Muscle layer of colon (tissue), 2 donors: ENCODE measurements at regions not wholly inside any gene's neighbourhood (a gene's known extent, or its start where the extent isn't known, plus 50 kb on each side); places are given as distances from the start of the nearest gene placed in this dataset.

ENCODE experiments used
- H3K27ac ChIP-seq: one replicate; pipeline ENCODE4 v1.7.0; 2013; ENCODE audit warnings: low read depth, mild to moderate bottlenecking, low read length, moderate library complexity
- H3K27me3 ChIP-seq, 2 donors: one replicate each; pipeline ENCODE4 v1.7.0; 2013; ENCODE audit warnings: low read length in 2 of 2, mild to moderate bottlenecking in 2 of 2; ENCODE audit not compliant: insufficient read depth in 2 of 2, control insufficient read depth in 1 of 2
- H3K36me3 ChIP-seq: one replicate; pipeline ENCODE4 v1.7.0; 2013; ENCODE audit warnings: mild to moderate bottlenecking, low read length; ENCODE audit not compliant: insufficient read depth
- H3K4me1 ChIP-seq: one replicate; pipeline ENCODE4 v1.7.0; 2013; ENCODE audit warnings: mild to moderate bottlenecking, low read length; ENCODE audit not compliant: insufficient read depth
- H3K4me3 ChIP-seq, 2 donors: one replicate each; pipeline ENCODE4 v1.7.0; 2013; ENCODE audit warnings: low read length in 2 of 2, low read depth in 1 of 2, mild to moderate bottlenecking in 1 of 2, moderate library complexity in 1 of 2
- H3K9ac ChIP-seq: one replicate; pipeline ENCODE4 v1.7.0; 2013; ENCODE audit warnings: low read length
- H3K9me3 ChIP-seq: one replicate; pipeline ENCODE4 v1.7.0; 2013; ENCODE audit warnings: mild to moderate bottlenecking, low read length
- donor health status: abdominal sarcoma.
- donor health status: Adenocarcinoma of cecum.

- Histone ChIP-seq H3K4me1 (no peaks in the 10 kb centered on the region), H3K4me3 (no peak overlapping the region), H3K36me3 (no peaks in the 10 kb centered on the region), H3K27ac (no peak overlapping the region), H3K9ac (no peak overlapping the region), H3K9me3 (no peaks in the 10 kb centered on the region), H3K27me3 (peaks cover 0 to 40% of the 10 kb centered on the region in 2 donors)
These were observed 129.6 kb downstream of the MRM1 start for GRCh38 chr17:36730857-36731490.

GRCh38 chr17:36731811-36732210 lies 130.4 kb downstream of the MRM1 start:
- H3K4me3 ChIP-seq: no peak overlapping the region
- no peak overlapping the region for H3K27ac ChIP-seq
- H3K9ac ChIP-seq: no peak overlapping the region
- H3K9me3 ChIP-seq: no peaks in the 10 kb centered on the region
- H3K36me3 ChIP-seq: no peaks in the 10 kb centered on the region
- H3K4me1 ChIP-seq: no peaks in the 10 kb centered on the region
- H3K27me3 ChIP-seq: peaks cover 0 to 40% of the 10 kb centered on the region in 2 donors

- Histone ChIP-seq H3K36me3 (no peaks in the 10 kb centered on the region), H3K4me3 (no peak overlapping the region), H3K27me3 (peaks cover 0 to 37% of the 10 kb centered on the region in 2 donors)
These were observed 131.0 kb downstream of the MRM1 start for GRCh38 chr17:36732351-36732750.

GRCh38 chr17:36736201-36737156 lies 135.1 kb downstream of the MRM1 start:
- peaks cover 0 to 7% of the 10 kb centered on the region in 2 donors for H3K27me3 ChIP-seq
- H3K9ac ChIP-seq: no peak overlapping the region
- no peaks in the 10 kb centered on the region for H3K9me3 ChIP-seq

More at GRCh38 chr17:36732351-36732750, 131.0 kb downstream of the MRM1 start:
- Histone ChIP-seq H3K9ac (no peak overlapping the region), H3K4me1 (no peaks in the 10 kb centered on the region), H3K9me3 (no peaks in the 10 kb centered on the region), H3K27ac (no peak overlapping the region)

GRCh38 chr17:36739208-36739607 lies 137.8 kb downstream of the MRM1 start:
- no peak overlapping the region for H3K4me3 ChIP-seq

More at GRCh38 chr17:36736201-36737156, 135.1 kb downstream of the MRM1 start:
- Histone ChIP-seq H3K27ac (no peak overlapping the region), H3K4me3 (no peak overlapping the region), H3K4me1 (no peaks in the 10 kb centered on the region), H3K36me3 (no peaks in the 10 kb centered on the region)

GRCh38 chr17:36740157-36740556 lies 138.8 kb downstream of the MRM1 start:
- Histone ChIP-seq H3K9ac (no peak overlapping the region), H3K36me3 (no peaks in the 10 kb centered on the region), H3K4me3 (no peak overlapping the region), H3K9me3 (no peaks in the 10 kb centered on the region), H3K27me3 (no peaks in the 10 kb centered on the region), H3K4me1 (no peaks in the 10 kb centered on the region), H3K27ac (no peak overlapping the region)

More at GRCh38 chr17:36739208-36739607, 137.8 kb downstream of the MRM1 start:
- H3K9me3 ChIP-seq: no peaks in the 10 kb centered on the region
- no peak overlapping the region for H3K9ac ChIP-seq
- no peaks in the 10 kb centered on the region for H3K4me1 ChIP-seq
- no peak overlapping the region for H3K27ac ChIP-seq
- H3K27me3 ChIP-seq: no peaks in the 10 kb centered on the region
- H3K36me3 ChIP-seq: no peaks in the 10 kb centered on the region

- no peak overlapping the region for H3K9ac ChIP-seq
- H3K36me3 ChIP-seq: no peaks in the 10 kb centered on the region
- H3K4me3 ChIP-seq: no peak overlapping the region
- no peak overlapping the region for H3K27ac ChIP-seq
- H3K4me1 ChIP-seq: no peaks in the 10 kb centered on the region
- H3K9me3 ChIP-seq: no peaks in the 10 kb centered on the region
- no peaks in the 10 kb centered on the region for H3K27me3 ChIP-seq
These were observed 139.9 kb downstream of the MRM1 start for GRCh38 chr17:36741019-36741902.

GRCh38 chr17:36742267-36743000 lies 141.1 kb downstream of the MRM1 start:
- Histone ChIP-seq H3K9me3 (no peaks in the 10 kb centered on the region), H3K27me3 (no peaks in the 10 kb centered on the region), H3K27ac (no peak overlapping the region), H3K9ac (no peak overlapping the region), H3K4me3 (no peak overlapping the region), H3K36me3 (no peaks in the 10 kb centered on the region), H3K4me1 (no peaks in the 10 kb centered on the region)

GRCh38 chr17:36743130-36743529 lies 141.7 kb downstream of the MRM1 start:
- no peaks in the 10 kb centered on the region for H3K27me3 ChIP-seq
- no peaks in the 10 kb centered on the region for H3K4me1 ChIP-seq
- H3K36me3 ChIP-seq: no peaks in the 10 kb centered on the region
- no peak overlapping the region for H3K4me3 ChIP-seq
- H3K9ac ChIP-seq: no peak overlapping the region
- no peak overlapping the region for H3K27ac ChIP-seq
- no peaks in the 10 kb centered on the region for H3K9me3 ChIP-seq

GRCh38 chr17:36746381-36747053 lies 145.1 kb downstream of the MRM1 start:
- Histone ChIP-seq H3K4me3 (no peak overlapping the region), H3K4me1 (no peaks in the 10 kb centered on the region), H3K9me3 (no peaks in the 10 kb centered on the region), H3K27me3 (no peaks in the 10 kb centered on the region), H3K9ac (no peak overlapping the region), H3K27ac (no peak overlapping the region), H3K36me3 (no peaks in the 10 kb centered on the region)
